ENCODE measurements at regions not wholly inside any gene's neighbourhood (a gene's known extent, or its start where the extent isn't known, plus 50 kb on each side); places are given as distances from the start of the nearest gene placed in this dataset.

DNA sequence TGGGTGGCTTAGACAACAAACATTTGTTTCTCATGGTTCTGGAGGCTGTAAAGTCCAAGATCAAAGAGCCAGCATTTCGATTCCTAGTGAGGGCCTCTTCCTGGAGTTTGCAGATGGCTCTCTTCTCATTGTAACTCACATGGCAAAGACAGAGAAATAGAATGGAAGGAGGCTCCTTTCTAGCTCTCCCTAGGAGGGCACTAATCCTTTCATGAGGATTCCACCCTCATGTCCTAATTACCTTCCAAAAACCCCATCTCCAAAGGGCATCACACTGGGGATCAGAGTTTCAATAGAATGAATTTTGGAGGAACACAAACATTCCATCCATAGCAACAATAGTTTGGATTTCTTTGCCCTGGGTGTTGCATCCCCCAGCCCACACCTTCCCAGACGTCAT is 247.3 kb downstream of the TTLL7 start:
- TF ChIP-seq CTCF (IDR thresholded peaks at IDR 0.05): no peak
- TF ChIP-seq POLR2A (IDR thresholded peaks at IDR 0.05): no peak
- Histone ChIP-seq H3K27ac (no peak overlapping the region), H3K4me3 (no peak overlapping the region), H3K27me3 (no peaks in the 10 kb centered on the region), H3K9me3 (no peaks in the 10 kb centered on the region), H3K4me1 (no peaks in the 10 kb centered on the region), H3K36me3 (no peaks in the 10 kb centered on the region)
- no peak for DNase-seq
- WGBS, 2 donors: 71 to 76% methylated on average over 2 of the region's 2 CpGs
- intact Hi-C loops (cut with DNase I): no loop called here

DNA sequence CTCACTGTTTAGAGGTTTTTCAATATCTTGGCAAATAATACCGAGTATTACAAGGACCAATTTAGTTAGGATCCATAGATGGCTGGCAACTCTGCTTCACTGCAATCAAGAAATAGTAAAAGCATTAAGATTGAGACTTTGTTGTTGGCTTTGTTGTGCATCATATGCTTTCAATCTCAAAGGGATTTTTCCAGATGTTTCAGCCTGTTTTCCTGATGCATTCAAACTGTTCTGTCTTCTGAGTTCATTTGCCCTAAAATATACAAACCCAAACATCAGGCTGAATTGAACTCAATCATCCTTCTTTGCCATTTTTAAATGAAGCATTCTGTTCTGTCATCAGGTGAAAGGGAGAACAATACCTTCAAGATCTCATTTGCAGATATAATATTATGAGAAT is 248.7 kb downstream of the TTLL7 start:
- TF ChIP-seq CTCF (IDR thresholded peaks at IDR 0.05): no peak
- TF ChIP-seq POLR2A (IDR thresholded peaks at IDR 0.05): no peak
- no peaks in the 10 kb centered on the region for H3K36me3 ChIP-seq
- no peak for DNase-seq
- H3K27me3 ChIP-seq: no peaks in the 10 kb centered on the region
- no peak overlapping the region for H3K27ac ChIP-seq
- 59 to 64% methylated on average over 1 of the region's 1 CpG for WGBS, 2 donors
- intact Hi-C loops (cut with DNase I): no loop called here
- no peak overlapping the region for H3K4me3 ChIP-seq
- no peaks in the 10 kb centered on the region for H3K9me3 ChIP-seq
- no peaks in the 10 kb centered on the region for H3K4me1 ChIP-seq

- intact Hi-C loops (cut with DNase I): no loop called here
- H3K27ac ChIP-seq: no peak overlapping the region
- no peak for DNase-seq
- H3K4me3 ChIP-seq: no peak overlapping the region
- no peaks in the 10 kb centered on the region for H3K4me1 ChIP-seq
- TF ChIP-seq CTCF (IDR thresholded peaks at IDR 0.05): no peak
- no peak for TF ChIP-seq POLR2A (IDR thresholded peaks at IDR 0.05)
- H3K36me3 ChIP-seq: no peaks in the 10 kb centered on the region
- H3K27me3 ChIP-seq: no peaks in the 10 kb centered on the region
- 80 to 82% methylated on average over 4 of the region's 4 CpGs for WGBS, 2 donors
- no peaks in the 10 kb centered on the region for H3K9me3 ChIP-seq
These were observed 251.0 kb downstream of the TTLL7 start for GRCh38 chr1:83747853-83748482.

DNA sequence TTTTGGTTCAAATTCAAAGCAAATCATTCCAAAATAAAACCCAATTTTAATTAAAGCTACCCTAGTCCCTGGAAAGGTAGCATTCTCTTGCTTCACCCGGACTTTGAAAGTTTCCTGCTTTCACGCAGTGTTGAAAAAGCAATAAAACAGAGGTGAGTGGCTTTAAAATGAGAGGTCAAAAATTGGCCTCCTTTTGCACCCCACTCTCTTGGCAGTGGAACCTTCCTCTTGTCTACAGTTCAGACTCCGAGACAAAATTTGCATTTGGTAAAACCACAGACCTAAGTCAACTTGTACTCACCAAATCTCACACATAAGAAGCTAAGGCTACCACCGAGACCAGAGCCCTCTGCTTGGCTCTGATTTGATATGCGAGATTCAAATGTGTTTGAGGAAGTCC is 252.7 kb downstream of the TTLL7 start:
- no peaks in the 10 kb centered on the region for H3K9me3 ChIP-seq
- no peaks in the 10 kb centered on the region for H3K27me3 ChIP-seq
- intact Hi-C loops (cut with DNase I): no loop called here
- TF ChIP-seq CTCF (IDR thresholded peaks at IDR 0.05) (no peak), POLR2A (IDR thresholded peaks at IDR 0.05) (no peak)
- H3K4me1 ChIP-seq: no peaks in the 10 kb centered on the region
- no peak overlapping the region for H3K4me3 ChIP-seq
- 85 to 89% methylated on average over 5 of the region's 5 CpGs for WGBS, 2 donors
- H3K36me3 ChIP-seq: no peaks in the 10 kb centered on the region
- H3K27ac ChIP-seq: no peak overlapping the region
- DNase-seq: no peak

GRCh38 chr1:83742446-83742845 is 256.5 kb downstream of the TTLL7 start:
- Histone ChIP-seq H3K9me3 (no peaks in the 10 kb centered on the region), H3K36me3 (no peaks in the 10 kb centered on the region), H3K4me3 (no peak overlapping the region), H3K4me1 (no peaks in the 10 kb centered on the region), H3K27ac (no peak overlapping the region), H3K27me3 (no peaks in the 10 kb centered on the region)
- no peak for DNase-seq
- no peak for TF ChIP-seq POLR2A (IDR thresholded peaks at IDR 0.05)
- no peak for TF ChIP-seq CTCF (IDR thresholded peaks at IDR 0.05)
- intact Hi-C loops (cut with DNase I): no loop called here
- WGBS, 2 donors: 53 to 69% methylated on average over 3 of the region's 3 CpGs
